CD14-positive monocyte (primary cell): ENCODE measurements at regions not wholly inside any gene's neighbourhood (a gene's known extent, or its start where the extent isn't known, plus 50 kb on each side); places are given as distances from the start of the nearest gene placed in this dataset.

Experiments
- DNase-seq, 3 donors: peaks; one replicate each; pipeline ENCODE4 v3.0.0-alpha.2; 2011 to 2022
- H2AFZ ChIP-seq: 2 replicates; pipeline ENCODE4 v1.6.0; 2012; ENCODE audit warnings: mild to moderate bottlenecking, low read depth, low read length, inconsistent platforms; ENCODE audit not compliant: insufficient read depth, poor library complexity, severe bottlenecking
- H3K27ac ChIP-seq, 2 donors: 1 replicate in 1 of 2; 2 replicates in 1 of 2; pipeline ENCODE4 v1.5.1; 2012 to 2013; ENCODE audit warnings: low read length in 2 of 2, control low read depth in 1 of 2, inconsistent platforms in 1 of 2, low read depth in 1 of 2, mild to moderate bottlenecking in 1 of 2
- H3K27me3 ChIP-seq, 2 donors: one replicate each; pipeline versions ENCODE4 v1.6.0 to v1.6.1; 2011 to 2013; ENCODE audit warnings: low read length in 2 of 2; ENCODE audit not compliant: control insufficient read depth in 2 of 2, insufficient read depth in 2 of 2
- H3K36me3 ChIP-seq, 2 donors: replicated peaks in 1 of 2; 1 replicate in 1 of 2; 2 replicates in 1 of 2; pipeline versions ENCODE4 v1.5.1 to v1.6.1; 2012 to 2013; ENCODE audit warnings: low read length in 2 of 2, control low read depth in 1 of 2, inconsistent platforms in 1 of 2, mild to moderate bottlenecking in 1 of 2; ENCODE audit not compliant: insufficient read depth in 2 of 2, control insufficient read depth in 1 of 2
- H3K4me1 ChIP-seq, 2 donors: 1 replicate in 1 of 2; 2 replicates in 1 of 2; pipeline versions ENCODE4 v1.5.1 to v1.6.1; 2012 to 2013; ENCODE audit warnings: low read length in 2 of 2, control low read depth in 1 of 2, inconsistent platforms in 1 of 2, mild to moderate bottlenecking in 1 of 2, moderate library complexity in 1 of 2; ENCODE audit not compliant: insufficient read depth in 2 of 2, control insufficient read depth in 1 of 2
- H3K4me2 ChIP-seq: replicated peaks from 2 replicates; pipeline ENCODE3; 2012; ENCODE audit warnings: low read length, moderate library complexity, mild to moderate bottlenecking; ENCODE audit not compliant: poor library complexity, severe bottlenecking; ENCODE audit errors: extremely low read depth
- H3K4me3 ChIP-seq, 3 experiments: fragments of 200-600 bp in 1 of 3; sonication (generic) in 1 of 3; replicated peaks in 1 of 3; 1 replicate in 2 of 3; 2 replicates in 1 of 3; pipeline ENCODE4 v1.5.1; 2011 to 2013; ENCODE audit warnings: low read length in 3 of 3, mild to moderate bottlenecking in 3 of 3, control low read depth in 2 of 3, low read depth in 2 of 3, inconsistent platforms in 1 of 3, moderate library complexity in 1 of 3
- H3K79me2 ChIP-seq: 2 replicates; pipeline ENCODE4 v1.6.0; 2012; ENCODE audit warnings: mild to moderate bottlenecking, control low read depth, inconsistent platforms, low read length, moderate library complexity; ENCODE audit not compliant: insufficient read depth
- H3K9ac ChIP-seq: 2 replicates; pipeline ENCODE4 v1.6.0; 2017; ENCODE audit warnings: low read length, mild to moderate bottlenecking; ENCODE audit not compliant: insufficient read depth, poor library complexity, severe bottlenecking
- H3K9me3 ChIP-seq, 2 donors: replicated peaks in 1 of 2; 1 replicate in 1 of 2; 2 replicates in 1 of 2; pipeline versions ENCODE4 v1.5.1 to v1.6.1; 2012 to 2013; ENCODE audit warnings: low read length in 2 of 2, control low read depth in 1 of 2; ENCODE audit not compliant: control insufficient read depth in 1 of 2, insufficient read depth in 1 of 2
- H4K20me1 ChIP-seq: 2 replicates; pipeline ENCODE4 v1.6.0; 2012; ENCODE audit warnings: mild to moderate bottlenecking, low read length, control low read depth, moderate library complexity; ENCODE audit not compliant: insufficient read depth
- H3K27ac Mint-ChIP-seq, 7 donors: one replicate each; pipeline ENCODE4 v1.8.0; 2020; ENCODE audit warnings: mild to moderate bottlenecking in 7 of 7, mixed read lengths in 7 of 7, moderate library complexity in 6 of 7, inconsistent platforms in 2 of 7
- H3K27me3 Mint-ChIP-seq, 3 donors: one replicate each; pipeline ENCODE4 v1.8.0; 2021 to 2022; ENCODE audit warnings: low read depth in 3 of 3, mild to moderate bottlenecking in 3 of 3, mixed read lengths in 3 of 3, moderate library complexity in 3 of 3, inconsistent platforms in 1 of 3
- H3K36me3 Mint-ChIP-seq, 2 donors: one replicate each; pipeline ENCODE4 v1.8.0; 2020; ENCODE audit warnings: mixed read lengths in 2 of 2, inconsistent platforms in 1 of 2, mild to moderate bottlenecking in 1 of 2
- H3K4me1 Mint-ChIP-seq: one replicate; pipeline ENCODE4 v1.8.0; 2020; ENCODE audit warnings: mild to moderate bottlenecking, mixed read lengths
- H3K4me3 Mint-ChIP-seq, 2 donors: one replicate each; pipeline ENCODE4 v1.8.0; 2020; ENCODE audit warnings: mild to moderate bottlenecking in 2 of 2, mixed read lengths in 2 of 2, moderate library complexity in 1 of 2
- H3K9me3 Mint-ChIP-seq, 7 donors: one replicate each; pipeline ENCODE4 v1.8.0; 2020 to 2022; ENCODE audit warnings: mixed read lengths in 7 of 7, mild to moderate bottlenecking in 6 of 7, moderate library complexity in 6 of 7, inconsistent platforms in 2 of 7
- WGBS: methylation state at CpG from one replicate; pipeline ENCODE4 v1.1.5; 2013; ENCODE audit warnings: missing lambda C conversion rate; ENCODE audit not compliant: insufficient coverage; 5-methylcytosine and 5-hydroxymethylcytosine counted together
- intact Hi-C, 2 donors: fragments of 100-400 bp; cut with micrococcal nuclease; formaldehyde crosslinking; loops; one replicate each; pipeline versions ENCODE4 v1.15.0 to v1.15.1; 2023
- TF ChIP-seq, protein P1 (sequence below): fragments of 200-600 bp; IDR thresholded peaks from one replicate; pipeline ENCODE4 v1.8.0; 2022; ENCODE audit warnings: antibody characterized with exemption, mild to moderate bottlenecking

- peaks cover 10 to 19% of the 10 kb centered on the region in 2 donors for H3K9me3 ChIP-seq
- WGBS: 97% methylated on average over 3 of the region's 4 CpGs
- no peak overlapping the region for H2AFZ ChIP-seq
- Mint-ChIP-seq H3K27me3 (no peaks in the 10 kb centered on the region), H3K27ac (peak overlapping the region in 2 of 7 donors; percentile 65 to 73), H3K9me3 (peaks cover 8 to 19% (median 15%) of the 10 kb centered on the region in 7 donors), H3K36me3 (no peaks in the 10 kb centered on the region), H3K4me3 (no peak overlapping the region), H3K4me1 (peaks cover 22% of the 10 kb centered on the region)
- no peak overlapping the region for H3K9ac ChIP-seq
- TF ChIP-seq, protein P1, sequence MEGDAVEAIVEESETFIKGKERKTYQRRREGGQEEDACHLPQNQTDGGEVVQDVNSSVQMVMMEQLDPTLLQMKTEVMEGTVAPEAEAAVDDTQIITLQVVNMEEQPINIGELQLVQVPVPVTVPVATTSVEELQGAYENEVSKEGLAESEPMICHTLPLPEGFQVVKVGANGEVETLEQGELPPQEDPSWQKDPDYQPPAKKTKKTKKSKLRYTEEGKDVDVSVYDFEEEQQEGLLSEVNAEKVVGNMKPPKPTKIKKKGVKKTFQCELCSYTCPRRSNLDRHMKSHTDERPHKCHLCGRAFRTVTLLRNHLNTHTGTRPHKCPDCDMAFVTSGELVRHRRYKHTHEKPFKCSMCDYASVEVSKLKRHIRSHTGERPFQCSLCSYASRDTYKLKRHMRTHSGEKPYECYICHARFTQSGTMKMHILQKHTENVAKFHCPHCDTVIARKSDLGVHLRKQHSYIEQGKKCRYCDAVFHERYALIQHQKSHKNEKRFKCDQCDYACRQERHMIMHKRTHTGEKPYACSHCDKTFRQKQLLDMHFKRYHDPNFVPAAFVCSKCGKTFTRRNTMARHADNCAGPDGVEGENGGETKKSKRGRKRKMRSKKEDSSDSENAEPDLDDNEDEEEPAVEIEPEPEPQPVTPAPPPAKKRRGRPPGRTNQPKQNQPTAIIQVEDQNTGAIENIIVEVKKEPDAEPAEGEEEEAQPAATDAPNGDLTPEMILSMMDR: no peak
- no peaks in the 10 kb centered on the region for H4K20me1 ChIP-seq
- H3K4me3 ChIP-seq: no peak overlapping the region
- no peak for DNase-seq
- no peaks in the 10 kb centered on the region for H3K36me3 ChIP-seq
- H3K4me1 ChIP-seq: peaks cover 20 to 21% of the 10 kb centered on the region in 2 donors
- no peak overlapping the region for H3K27ac ChIP-seq
- peaks cover 0 to 2% of the 10 kb centered on the region in 2 donors for H3K27me3 ChIP-seq
- no peak overlapping the region for H3K4me2 ChIP-seq
- H3K79me2 ChIP-seq: no peaks in the 10 kb centered on the region
- intact Hi-C loops: no loop called here
These were observed 470.4 kb downstream of the IRS1 start for GRCh38 chr2:226329180-226329579.

DNA sequence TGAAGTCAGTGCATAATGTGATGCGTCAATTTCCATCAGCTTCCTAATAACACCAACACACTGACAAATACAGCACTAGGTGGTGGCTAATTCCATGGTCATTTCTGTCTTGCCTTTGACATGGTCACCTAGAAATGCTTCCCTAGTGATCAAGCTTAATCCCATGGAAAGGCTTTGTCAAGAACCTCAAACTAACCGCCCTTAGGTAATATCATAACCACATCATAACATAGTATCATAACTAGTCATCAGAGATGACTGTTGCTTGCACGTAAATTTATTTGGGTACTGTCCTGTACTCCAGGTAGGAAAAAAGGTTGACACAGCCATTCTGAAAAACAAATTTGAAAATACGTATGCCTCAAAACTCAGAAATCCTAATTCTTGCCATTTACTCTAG lies 471.8 kb downstream of the IRS1 start:
- no peak overlapping the region for H2AFZ ChIP-seq
- H3K27ac Mint-ChIP-seq: no peak overlapping the region
- TF ChIP-seq, protein P1: no peak
- peaks cover 20 to 21% of the 10 kb centered on the region in 2 donors for H3K4me1 ChIP-seq
- H3K27me3 ChIP-seq: peaks cover 0 to 2% of the 10 kb centered on the region in 2 donors
- H3K36me3 Mint-ChIP-seq: no peaks in the 10 kb centered on the region
- no peak overlapping the region for H3K27ac ChIP-seq
- peaks cover 3 to 9% of the 10 kb centered on the region in 2 donors for H3K9me3 ChIP-seq
- DNase-seq: no peak
- WGBS: 100% methylated on average over 1 of the region's 4 CpGs
- H3K79me2 ChIP-seq: no peaks in the 10 kb centered on the region
- intact Hi-C loops: no loop called here
- no peak overlapping the region for H3K9ac ChIP-seq
- H3K36me3 ChIP-seq: no peaks in the 10 kb centered on the region
- H4K20me1 ChIP-seq: no peaks in the 10 kb centered on the region
- H3K4me3 Mint-ChIP-seq: no peak overlapping the region
- peaks cover 2 to 10% (median 7%) of the 10 kb centered on the region in 7 donors for H3K9me3 Mint-ChIP-seq
- H3K27me3 Mint-ChIP-seq: no peaks in the 10 kb centered on the region
- no peak overlapping the region for H3K4me3 ChIP-seq
- H3K4me1 Mint-ChIP-seq: peaks cover 18% of the 10 kb centered on the region
- no peak overlapping the region for H3K4me2 ChIP-seq
